H9 (cell line): ENCODE measurements at regions not wholly inside any gene's neighbourhood (a gene's known extent, or its start where the extent isn't known, plus 50 kb on each side); places are given as distances from the start of the nearest gene placed in this dataset.

Experiments
- DNase-seq: peaks from one replicate; pipeline ENCODE4 v3.0.0-alpha.2; 2017
- H2AFZ ChIP-seq: one replicate; pipeline ENCODE4 v1.6.1; 2013; ENCODE audit warnings: mild to moderate bottlenecking, low read length, control low read depth, moderate library complexity
- H2AK5ac ChIP-seq: 2 replicates; pipeline ENCODE4 v1.6.1; 2013; ENCODE audit warnings: low read length, control low read depth, mixed read lengths; ENCODE audit not compliant: insufficient read length
- H2BK120ac ChIP-seq: one replicate; pipeline ENCODE4 v1.6.1; 2013; ENCODE audit warnings: low read depth, mild to moderate bottlenecking, low read length, control low read depth, inconsistent platforms; ENCODE audit not compliant: poor library complexity, severe bottlenecking
- H2BK12ac ChIP-seq: 2 replicates; pipeline ENCODE4 v1.6.1; 2013; ENCODE audit warnings: low read length, control low read depth, mixed read lengths, low read depth; ENCODE audit not compliant: insufficient read length
- H2BK15ac ChIP-seq: 2 replicates; pipeline ENCODE4 v1.6.1; 2013; ENCODE audit warnings: low read depth, low read length, control low read depth
- H2BK20ac ChIP-seq: one replicate; pipeline ENCODE4 v1.6.1; 2013; ENCODE audit warnings: low read depth, mild to moderate bottlenecking, low read length, control low read depth, inconsistent platforms; ENCODE audit not compliant: poor library complexity, severe bottlenecking
- H2BK5ac ChIP-seq: 2 replicates; pipeline ENCODE4 v1.6.1; 2013; ENCODE audit warnings: low read length, control low read depth, mixed read lengths; ENCODE audit not compliant: insufficient read length
- H3K14ac ChIP-seq: 2 replicates; pipeline ENCODE4 v1.6.1; 2013; ENCODE audit warnings: low read length, control low read depth; ENCODE audit not compliant: insufficient read depth
- H3K18ac ChIP-seq: 2 replicates; pipeline ENCODE4 v1.6.1; 2013; ENCODE audit warnings: low read depth, mild to moderate bottlenecking, mixed read lengths, low read length, control low read depth; ENCODE audit not compliant: insufficient read length
- H3K23ac ChIP-seq: 2 replicates; pipeline ENCODE4 v1.6.1; 2013; ENCODE audit warnings: low read length, control low read depth, mixed read lengths, low read depth; ENCODE audit not compliant: insufficient read length
- H3K23me2 ChIP-seq: 2 replicates; pipeline ENCODE4 v1.6.1; 2013; ENCODE audit warnings: low read depth, mild to moderate bottlenecking, mixed read lengths, low read length, control low read depth; ENCODE audit not compliant: insufficient read length, poor library complexity, severe bottlenecking
- H3K27ac ChIP-seq: 2 replicates; pipeline ENCODE4 v1.5.1; 2013; ENCODE audit warnings: low read length, control low read depth, mixed read lengths, low read depth; ENCODE audit not compliant: insufficient read length
- H3K27me3 ChIP-seq: 2 replicates; pipeline ENCODE4 v1.6.1; 2013; ENCODE audit warnings: low read length, control low read depth, inconsistent platforms; ENCODE audit not compliant: insufficient read depth
- H3K4ac ChIP-seq: 2 replicates; pipeline ENCODE4 v1.6.1; 2013; ENCODE audit warnings: low read depth, mild to moderate bottlenecking, control low read depth, inconsistent platforms, low read length, moderate library complexity
- H3K4me1 ChIP-seq: 2 replicates; pipeline ENCODE4 v1.6.1; 2013; ENCODE audit warnings: low read length, control low read depth, inconsistent platforms; ENCODE audit not compliant: insufficient read depth
- H3K4me2 ChIP-seq: 2 replicates; pipeline ENCODE4 v1.6.1; 2013; ENCODE audit warnings: low read length, control low read depth, mixed read lengths; ENCODE audit not compliant: insufficient read length, insufficient read depth
- H3K56ac ChIP-seq: 2 replicates; pipeline ENCODE4 v1.6.1; 2013; ENCODE audit warnings: low read depth, mild to moderate bottlenecking, mixed read lengths, low read length, control low read depth; ENCODE audit not compliant: insufficient read length
- H3K79me1 ChIP-seq: 2 replicates; pipeline ENCODE4 v1.6.1; 2013; ENCODE audit warnings: low read depth, mild to moderate bottlenecking, moderate library complexity, low read length, control low read depth, inconsistent platforms; ENCODE audit not compliant: insufficient read depth, poor library complexity, severe bottlenecking
- H3K79me2 ChIP-seq: 2 replicates; pipeline ENCODE4 v1.6.1; 2013; ENCODE audit warnings: low read length, control low read depth, inconsistent platforms; ENCODE audit not compliant: insufficient read depth
- H3K9ac ChIP-seq: 2 replicates; pipeline ENCODE4 v1.6.1; 2013; ENCODE audit warnings: low read length, control low read depth, mixed read lengths; ENCODE audit not compliant: insufficient read length; ENCODE audit errors: extremely low read depth
- H3K9me3 ChIP-seq: one replicate; pipeline ENCODE4 v1.6.1; 2013; ENCODE audit warnings: low read depth, low read length, inconsistent platforms; ENCODE audit not compliant: control insufficient read depth
- H3T11ph ChIP-seq: one replicate; pipeline ENCODE4 v1.6.1; 2013; ENCODE audit warnings: mild to moderate bottlenecking, low read length, control low read depth, inconsistent platforms
- H4K20me1 ChIP-seq: one replicate; pipeline ENCODE4 v1.6.1; 2013; ENCODE audit not compliant: control insufficient read depth, insufficient read length, insufficient read depth
- H4K5ac ChIP-seq: 2 replicates; pipeline ENCODE4 v1.6.1; 2013; ENCODE audit warnings: low read depth, mild to moderate bottlenecking, mixed read lengths, low read length, control low read depth; ENCODE audit not compliant: insufficient read length
- H4K8ac ChIP-seq: replicated peaks from 2 replicates; pipeline ENCODE4 v1.6.1; 2013; ENCODE audit warnings: low read length, control low read depth, mixed read lengths, low read depth; ENCODE audit not compliant: insufficient read length
- H4K91ac ChIP-seq: 2 replicates; pipeline ENCODE4 v1.6.1; 2013; ENCODE audit warnings: low read depth, mild to moderate bottlenecking, moderate library complexity, mixed read lengths, low read length, control low read depth; ENCODE audit not compliant: insufficient read length
- H3K27ac Mint-ChIP-seq, 3 experiments: 2 replicates in 2 of 3; 3 replicates in 1 of 3; pipeline ENCODE4 v1.8.0; 2020 to 2021; ENCODE audit warnings: mixed read lengths in 3 of 3, mild to moderate bottlenecking in 1 of 3, moderate library complexity in 1 of 3
- H3K27me3 Mint-ChIP-seq: 2 replicates; pipeline ENCODE4 v1.8.0; 2021; ENCODE audit warnings: low read depth, mild to moderate bottlenecking, moderate library complexity, mixed read lengths
- H3K36me3 Mint-ChIP-seq, 3 experiments: 2 replicates in 2 of 3; 3 replicates in 1 of 3; pipeline ENCODE4 v1.8.0; 2020 to 2021; ENCODE audit warnings: low read depth in 3 of 3, mixed read lengths in 3 of 3; ENCODE audit not compliant: insufficient read depth in 1 of 3
- H3K4me1 Mint-ChIP-seq, 2 experiments: 2 replicates each; pipeline ENCODE4 v1.8.0; 2020; ENCODE audit warnings: mixed read lengths in 2 of 2
- H3K4me3 Mint-ChIP-seq, 2 experiments: 2 replicates in 1 of 2; 3 replicates in 1 of 2; pipeline ENCODE4 v1.8.0; 2020 to 2021; ENCODE audit warnings: mild to moderate bottlenecking in 2 of 2, mixed read lengths in 2 of 2, moderate library complexity in 1 of 2
- H3K9me3 Mint-ChIP-seq, 2 experiments: 2 replicates in 1 of 2; 3 replicates in 1 of 2; pipeline ENCODE4 v1.8.0; 2020; ENCODE audit warnings: mild to moderate bottlenecking in 2 of 2, mixed read lengths in 2 of 2, moderate library complexity in 1 of 2
- WGBS: extraction: QIAGEN DNeasy Blood & Tissue Kit; methylation state at CpG from one replicate; pipeline ENCODE4 v1.1.7; 2013; ENCODE audit warnings: missing lambda C conversion rate, low lambda C conversion rate, mixed read lengths; ENCODE audit not compliant: insufficient read length; ENCODE audit errors: extremely low coverage; 5-methylcytosine and 5-hydroxymethylcytosine counted together
- TF ChIP-seq, protein P1 (sequence below): fragments of 200-600 bp; sonication (generic); conservative IDR thresholded peaks from 3 replicates; pipeline ENCODE4 v1.8.0; 2021; ENCODE audit warnings: antibody characterized with exemption, mild to moderate bottlenecking

DNA sequence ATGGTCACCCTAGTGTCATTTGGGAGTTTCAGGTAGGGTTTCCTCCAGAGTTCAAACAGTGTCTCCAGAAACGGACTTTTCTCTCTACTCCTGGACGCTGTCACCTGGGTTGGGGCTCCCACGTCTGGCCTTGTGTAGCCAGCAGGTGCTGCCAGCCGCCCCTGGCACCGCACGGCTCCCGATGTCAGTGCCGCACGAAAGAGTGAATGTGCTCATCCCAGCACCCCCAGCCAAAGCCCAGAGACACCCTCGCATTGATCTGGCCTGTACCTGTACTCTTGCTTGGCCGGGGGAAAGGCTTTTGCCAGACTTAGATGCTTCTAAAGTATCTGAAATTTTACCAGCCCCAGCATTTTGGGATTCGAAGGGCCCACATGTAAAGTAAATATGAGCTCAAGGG, 351.9 kb downstream of the C16orf95 start:
- TF ChIP-seq, protein P1, sequence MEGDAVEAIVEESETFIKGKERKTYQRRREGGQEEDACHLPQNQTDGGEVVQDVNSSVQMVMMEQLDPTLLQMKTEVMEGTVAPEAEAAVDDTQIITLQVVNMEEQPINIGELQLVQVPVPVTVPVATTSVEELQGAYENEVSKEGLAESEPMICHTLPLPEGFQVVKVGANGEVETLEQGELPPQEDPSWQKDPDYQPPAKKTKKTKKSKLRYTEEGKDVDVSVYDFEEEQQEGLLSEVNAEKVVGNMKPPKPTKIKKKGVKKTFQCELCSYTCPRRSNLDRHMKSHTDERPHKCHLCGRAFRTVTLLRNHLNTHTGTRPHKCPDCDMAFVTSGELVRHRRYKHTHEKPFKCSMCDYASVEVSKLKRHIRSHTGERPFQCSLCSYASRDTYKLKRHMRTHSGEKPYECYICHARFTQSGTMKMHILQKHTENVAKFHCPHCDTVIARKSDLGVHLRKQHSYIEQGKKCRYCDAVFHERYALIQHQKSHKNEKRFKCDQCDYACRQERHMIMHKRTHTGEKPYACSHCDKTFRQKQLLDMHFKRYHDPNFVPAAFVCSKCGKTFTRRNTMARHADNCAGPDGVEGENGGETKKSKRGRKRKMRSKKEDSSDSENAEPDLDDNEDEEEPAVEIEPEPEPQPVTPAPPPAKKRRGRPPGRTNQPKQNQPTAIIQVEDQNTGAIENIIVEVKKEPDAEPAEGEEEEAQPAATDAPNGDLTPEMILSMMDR, result no peak
- H2BK20ac ChIP-seq, result no peak overlapping the region
- H3K23ac ChIP-seq, result no peak overlapping the region
- no peak overlapping the region for H2AFZ ChIP-seq
- H3K27ac ChIP-seq, result no peak overlapping the region
- Mint-ChIP-seq H3K9me3 (no peaks in the 10 kb centered on the region; a peak in 1 of 5 replicates), H3K4me1 (peaks cover 0 to 6% of the 10 kb centered on the region in 2 experiments; a peak in 2 of 4 replicates), H3K27me3 (peaks cover 10% of the 10 kb centered on the region), H3K4me3 (no peak overlapping the region), H3K27ac (no peak overlapping the region), H3K36me3 (no peaks in the 10 kb centered on the region)
- H3K14ac ChIP-seq, result no peak overlapping the region
- no peak overlapping the region for H4K5ac ChIP-seq
- H4K20me1 ChIP-seq, result no peaks in the 10 kb centered on the region
- no peak overlapping the region for H3K4me2 ChIP-seq
- H4K91ac ChIP-seq, result no peak overlapping the region
- H2BK15ac ChIP-seq, result no peak overlapping the region
- DNase-seq, result no peak
- H3K4ac ChIP-seq, result no peak overlapping the region
- no peaks in the 10 kb centered on the region for H3K4me1 ChIP-seq
- no CpG with 5 or more reads among the region's 12 CpGs for WGBS
- no peak overlapping the region for H2BK5ac ChIP-seq
- H4K8ac ChIP-seq, result no peak overlapping the region
- no peak overlapping the region for H2BK12ac ChIP-seq
- H3K9ac ChIP-seq, result no peak overlapping the region
- no peaks in the 10 kb centered on the region for H3K23me2 ChIP-seq
- H3K79me1 ChIP-seq, result no peaks in the 10 kb centered on the region
- no peak overlapping the region for H3K56ac ChIP-seq
- no peak overlapping the region for H2AK5ac ChIP-seq
- no peak overlapping the region for H3T11ph ChIP-seq
- H3K79me2 ChIP-seq, result no peaks in the 10 kb centered on the region
- H3K18ac ChIP-seq, result no peak overlapping the region
- no peaks in the 10 kb centered on the region for H3K9me3 ChIP-seq
- H2BK120ac ChIP-seq, result no peak overlapping the region
- no peaks in the 10 kb centered on the region for H3K27me3 ChIP-seq
